Mesenchymal stem cell (in vitro differentiated cells and primary cell): ENCODE measurements at regions not wholly inside any gene's neighbourhood (a gene's known extent, or its start where the extent isn't known, plus 50 kb on each side); places are given as distances from the start of the nearest gene placed in this dataset.

Experiments
- DNase-seq: peaks from one replicate; pipeline ENCODE4 v3.0.0-alpha.2; 2013
- H2AFZ ChIP-seq: one replicate; pipeline ENCODE4 v1.6.1; 2013; ENCODE audit warnings: low read depth, mild to moderate bottlenecking, control low read depth, inconsistent platforms, low read length, moderate library complexity
- H2AK5ac ChIP-seq: 2 replicates; pipeline ENCODE4 v1.6.1; 2013; ENCODE audit warnings: low read length, moderate library complexity, mild to moderate bottlenecking, inconsistent platforms; ENCODE audit not compliant: severe bottlenecking
- H2BK120ac ChIP-seq: one replicate; pipeline ENCODE4 v1.6.1; 2013; ENCODE audit warnings: low read depth, mild to moderate bottlenecking, inconsistent platforms, low read length, moderate library complexity
- H2BK12ac ChIP-seq, 2 experiments: one replicate each; pipeline ENCODE4 v1.6.1; 2013; ENCODE audit warnings: inconsistent platforms in 2 of 2, low read length in 2 of 2, mild to moderate bottlenecking in 2 of 2, moderate library complexity in 2 of 2, control low read depth in 1 of 2
- H2BK15ac ChIP-seq: one replicate; pipeline ENCODE4 v1.6.1; 2013; ENCODE audit warnings: mild to moderate bottlenecking, low read depth, inconsistent platforms; ENCODE audit not compliant: poor library complexity, severe bottlenecking
- H2BK5ac ChIP-seq: 2 replicates; pipeline ENCODE4 v1.6.1; 2013; ENCODE audit warnings: low read depth, mild to moderate bottlenecking, low read length, control low read depth, inconsistent platforms; ENCODE audit not compliant: poor library complexity, severe bottlenecking
- H3K14ac ChIP-seq, 2 experiments: one replicate each; pipeline ENCODE4 v1.6.1; 2013; ENCODE audit warnings: inconsistent platforms in 2 of 2, low read length in 2 of 2, control low read depth in 1 of 2, mild to moderate bottlenecking in 1 of 2, moderate library complexity in 1 of 2
- H3K18ac ChIP-seq, 2 experiments: one replicate each; pipeline ENCODE4 v1.6.1; 2013; ENCODE audit warnings: inconsistent platforms in 2 of 2, low read length in 2 of 2, control low read depth in 1 of 2, low read depth in 1 of 2, mild to moderate bottlenecking in 1 of 2
- H3K23ac ChIP-seq, 2 experiments: one replicate each; pipeline ENCODE4 v1.6.1; 2013; ENCODE audit warnings: inconsistent platforms in 2 of 2, low read length in 2 of 2, mild to moderate bottlenecking in 2 of 2, moderate library complexity in 2 of 2, control low read depth in 1 of 2
- H3K27ac ChIP-seq: 2 replicates; pipeline ENCODE4 v1.5.1; 2013; ENCODE audit warnings: mild to moderate bottlenecking, moderate library complexity, low read length, control low read depth, inconsistent platforms; ENCODE audit not compliant: poor library complexity, severe bottlenecking
- H3K27me3 ChIP-seq, 2 experiments: 2 replicates each; pipeline versions ENCODE4 v1.6.1 to v1.7.0; 2013; ENCODE audit warnings: low read length in 2 of 2, mild to moderate bottlenecking in 2 of 2, moderate library complexity in 2 of 2, control low read depth in 1 of 2, inconsistent platforms in 1 of 2; ENCODE audit not compliant: control insufficient read depth in 1 of 2, insufficient read depth in 1 of 2
- H3K36me3 ChIP-seq, 2 experiments: 2 replicates each; pipeline versions ENCODE4 v1.6.1 to v1.7.0; 2013; ENCODE audit warnings: low read length in 2 of 2, control low read depth in 1 of 2, inconsistent platforms in 1 of 2, low read depth in 1 of 2, mild to moderate bottlenecking in 1 of 2; ENCODE audit not compliant: insufficient read depth in 2 of 2, control insufficient read depth in 1 of 2
- H3K4ac ChIP-seq, 2 experiments: one replicate each; pipeline ENCODE4 v1.6.1; 2013; ENCODE audit warnings: inconsistent platforms in 2 of 2, low read length in 2 of 2, mild to moderate bottlenecking in 2 of 2, moderate library complexity in 2 of 2, control low read depth in 1 of 2, low read depth in 1 of 2
- H3K4me1 ChIP-seq: 2 replicates; pipeline ENCODE4 v1.6.1; 2013; ENCODE audit warnings: low read depth, low read length, control low read depth; ENCODE audit not compliant: control insufficient read depth, insufficient read depth
- H3K4me2 ChIP-seq: 2 replicates; pipeline ENCODE4 v1.6.1; 2013; ENCODE audit warnings: low read length, mild to moderate bottlenecking, inconsistent platforms; ENCODE audit not compliant: poor library complexity, severe bottlenecking
- H3K4me3 ChIP-seq, 2 experiments: 2 replicates each; pipeline versions ENCODE4 v1.5.1 to v1.7.0; 2013; ENCODE audit warnings: low read length in 2 of 2, mild to moderate bottlenecking in 2 of 2, control low read depth in 1 of 2, low read depth in 1 of 2; ENCODE audit not compliant: insufficient read depth in 1 of 2
- H3K79me1 ChIP-seq: replicated peaks from 2 replicates; pipeline ENCODE4 v1.6.1; 2013; ENCODE audit warnings: mild to moderate bottlenecking, control low read depth, low read length, inconsistent platforms; ENCODE audit not compliant: poor library complexity, severe bottlenecking
- H3K9ac ChIP-seq: 2 replicates; pipeline ENCODE4 v1.7.0; 2013; ENCODE audit warnings: mild to moderate bottlenecking, low read length, moderate library complexity
- H3K9me3 ChIP-seq: 2 replicates; pipeline ENCODE4 v1.7.0; 2013; ENCODE audit warnings: mild to moderate bottlenecking, low read length; ENCODE audit not compliant: control insufficient read depth
- H4K8ac ChIP-seq: one replicate; pipeline ENCODE4 v1.6.1; 2013; ENCODE audit warnings: inconsistent platforms, mild to moderate bottlenecking, low read length, moderate library complexity
- H4K91ac ChIP-seq: one replicate; pipeline ENCODE4 v1.6.1; 2013; ENCODE audit warnings: mild to moderate bottlenecking, low read length, inconsistent platforms
- WGBS: methylation state at CpG from one replicate; pipeline ENCODE4 v1.1.7; 2013; ENCODE audit warnings: mixed read lengths; 5-methylcytosine and 5-hydroxymethylcytosine counted together

DNA sequence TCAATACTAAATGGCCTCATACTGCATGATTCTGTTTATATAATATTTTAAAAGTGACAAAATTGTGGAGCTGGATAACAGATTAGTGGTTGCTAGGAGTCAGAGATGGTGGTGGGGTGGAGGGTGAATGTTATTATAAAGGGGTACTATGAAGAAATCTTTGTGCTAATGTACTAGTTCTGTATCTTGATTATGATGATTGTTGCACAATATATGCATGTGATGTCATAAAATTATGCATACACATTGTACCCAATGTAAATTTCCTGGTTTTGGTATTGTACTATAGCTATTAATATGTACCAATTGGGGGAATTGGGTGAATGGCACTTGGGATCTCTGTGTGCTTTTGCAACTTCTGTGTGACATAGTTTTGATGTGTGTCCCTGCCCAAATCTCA, 112.2 kb downstream of the TMEM26 start:
- Histone ChIP-seq H3K27me3 (peaks cover 0 to 5% of the 10 kb centered on the region in 2 experiments), H3K4me3 (no peak overlapping the region), H3K4me2 (no peak overlapping the region), H2AK5ac (no peak overlapping the region), H3K23ac (no peak overlapping the region), H3K27ac (no peak overlapping the region), H4K8ac (no peak overlapping the region), H3K9ac (no peak overlapping the region), H2AFZ (no peak overlapping the region), H3K79me1 (no peaks in the 10 kb centered on the region), H2BK120ac (no peak overlapping the region), H4K91ac (no peak overlapping the region), H3K4me1 (no peaks in the 10 kb centered on the region), H3K9me3 (no peaks in the 10 kb centered on the region), H2BK15ac (no peak overlapping the region), H2BK12ac (no peak overlapping the region), H2BK5ac (no peak overlapping the region), H3K4ac (no peak overlapping the region), H3K36me3 (no peaks in the 10 kb centered on the region), H3K18ac (no peak overlapping the region), H3K14ac (no peak overlapping the region)
- DNase-seq = no peak

DNA sequence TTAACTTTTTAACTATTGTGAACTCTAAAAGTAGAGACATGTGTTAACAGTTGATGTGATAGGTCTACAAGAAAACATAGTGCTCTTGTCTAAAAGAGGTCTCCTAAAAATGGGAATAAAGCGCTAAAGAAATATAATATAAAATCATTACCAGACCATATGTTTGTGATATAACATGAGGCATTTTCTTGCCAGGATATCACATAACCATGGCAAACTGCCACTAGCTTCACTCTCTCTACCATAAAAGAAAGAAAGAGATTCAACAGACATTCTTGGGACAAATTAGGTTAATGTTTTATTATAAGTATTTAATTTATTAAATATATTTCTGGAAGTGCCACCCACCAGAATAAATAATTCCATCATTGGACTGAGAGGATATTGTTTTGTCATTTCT, 115.0 kb downstream of the TMEM26 start:
- no peaks in the 10 kb centered on the region for H3K36me3 ChIP-seq
- no peak for DNase-seq
- H3K4ac ChIP-seq = no peak overlapping the region
- no peaks in the 10 kb centered on the region for H3K27me3 ChIP-seq
- no peak overlapping the region for H3K4me3 ChIP-seq
- no peak overlapping the region for H3K14ac ChIP-seq
- no peaks in the 10 kb centered on the region for H3K9me3 ChIP-seq
- no peaks in the 10 kb centered on the region for H3K79me1 ChIP-seq
- no peak overlapping the region for H4K91ac ChIP-seq
- H2BK120ac ChIP-seq = no peak overlapping the region
- no peak overlapping the region for H2AK5ac ChIP-seq
- no CpG with 5 or more reads among the region's 1 CpG for WGBS
- H3K27ac ChIP-seq = no peak overlapping the region
- no peaks in the 10 kb centered on the region for H3K4me1 ChIP-seq
- no peak overlapping the region for H2AFZ ChIP-seq
- no peak overlapping the region for H2BK15ac ChIP-seq
- H2BK12ac ChIP-seq = no peak overlapping the region
- H2BK5ac ChIP-seq = no peak overlapping the region
- H4K8ac ChIP-seq = no peak overlapping the region
- no peak overlapping the region for H3K9ac ChIP-seq
- no peak overlapping the region for H3K23ac ChIP-seq
- no peak overlapping the region for H3K18ac ChIP-seq
- no peak overlapping the region for H3K4me2 ChIP-seq

DNA sequence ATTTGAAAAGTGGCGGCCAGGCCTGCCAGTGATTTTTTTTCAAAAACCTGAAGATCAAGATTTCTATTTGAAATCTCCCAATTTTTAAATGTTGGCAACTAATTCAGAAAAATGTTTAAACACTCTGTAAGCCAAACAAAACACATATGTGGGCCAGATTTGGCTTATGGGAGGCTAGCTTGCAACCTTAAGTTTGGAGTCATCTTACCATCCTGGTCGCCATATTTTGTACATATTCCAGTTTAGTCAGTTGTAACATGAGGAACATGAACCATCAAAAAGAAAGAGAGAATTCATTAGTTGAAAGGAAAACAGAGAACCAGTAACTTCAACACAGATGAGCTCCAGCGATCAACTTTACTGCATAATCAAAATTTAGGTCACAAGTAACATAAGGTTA, 115.4 kb downstream of the TMEM26 start:
- no peak overlapping the region for H3K23ac ChIP-seq
- H3K36me3 ChIP-seq = no peaks in the 10 kb centered on the region
- no peak overlapping the region for H4K91ac ChIP-seq
- no peak overlapping the region for H2AK5ac ChIP-seq
- no peaks in the 10 kb centered on the region for H3K4me1 ChIP-seq
- no peak for DNase-seq
- no peaks in the 10 kb centered on the region for H3K9me3 ChIP-seq
- 88% methylated on average over 1 of the region's 3 CpGs for WGBS
- H3K27ac ChIP-seq = no peak overlapping the region
- H2BK15ac ChIP-seq = no peak overlapping the region
- H2BK5ac ChIP-seq = no peak overlapping the region
- no peak overlapping the region for H2BK120ac ChIP-seq
- no peak overlapping the region for H2BK12ac ChIP-seq
- H4K8ac ChIP-seq = no peak overlapping the region
- H3K79me1 ChIP-seq = no peaks in the 10 kb centered on the region
- H3K18ac ChIP-seq = no peak overlapping the region
- H3K27me3 ChIP-seq = no peaks in the 10 kb centered on the region
- H2AFZ ChIP-seq = no peak overlapping the region
- H3K4me2 ChIP-seq = no peak overlapping the region
- no peak overlapping the region for H3K14ac ChIP-seq
- H3K9ac ChIP-seq = no peak overlapping the region
- H3K4me3 ChIP-seq = no peak overlapping the region
- H3K4ac ChIP-seq = no peak overlapping the region

DNA sequence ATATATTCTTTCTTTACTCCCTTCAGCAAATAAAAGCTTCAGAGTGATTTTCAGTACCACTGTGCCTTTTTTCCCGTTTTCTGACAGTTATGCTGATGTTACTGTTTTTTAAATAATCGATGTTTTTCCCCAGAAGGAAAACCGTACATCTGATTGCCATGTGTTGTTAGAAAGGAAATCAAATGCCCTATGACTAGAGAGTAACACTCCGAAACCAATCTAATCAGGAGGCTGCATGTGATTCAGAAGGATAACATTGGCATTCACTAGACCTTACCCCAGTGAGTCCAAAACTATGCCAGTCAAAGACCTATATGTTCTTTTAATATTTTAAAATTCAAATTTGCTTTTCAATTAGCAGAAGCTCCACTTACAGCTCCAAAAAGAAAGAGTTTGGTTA, 116.3 kb downstream of the TMEM26 start:
- Histone ChIP-seq H3K27ac (no peak overlapping the region), H3K18ac (no peak overlapping the region), H3K4me1 (no peaks in the 10 kb centered on the region), H4K8ac (no peak overlapping the region), H2BK15ac (no peak overlapping the region), H4K91ac (no peak overlapping the region), H3K4ac (no peak overlapping the region), H2AK5ac (no peak overlapping the region), H2BK12ac (no peak overlapping the region), H3K23ac (no peak overlapping the region), H3K14ac (no peak overlapping the region), H3K9me3 (no peaks in the 10 kb centered on the region), H2AFZ (no peak overlapping the region), H3K36me3 (no peaks in the 10 kb centered on the region), H2BK5ac (no peak overlapping the region), H3K4me3 (no peak overlapping the region), H3K9ac (no peak overlapping the region), H2BK120ac (no peak overlapping the region), H3K4me2 (no peak overlapping the region), H3K79me1 (no peaks in the 10 kb centered on the region), H3K27me3 (no peaks in the 10 kb centered on the region)
- WGBS = 66% methylated on average over 4 of the region's 4 CpGs
- no peak for DNase-seq
